HG02678 (cell line): ENCODE measurements at regions not wholly inside any gene's neighbourhood (a gene's known extent, or its start where the extent isn't known, plus 50 kb on each side); places are given as distances from the start of the nearest gene placed in this dataset.
"Not testable (repeated sequence)": the region's sequence is repeated elsewhere in the genome, so short reads cannot be mapped to it uniquely, and the experiment has no call there.

Source experiments
- ATAC-seq: cut with Tn5 transposase; IDR thresholded peaks from one replicate; pipeline ENCODE4 v1.9.1; 2021; ENCODE audit warnings: mild to moderate bottlenecking, moderate library complexity; ENCODE audit not compliant: unreplicated experiment

DNA sequence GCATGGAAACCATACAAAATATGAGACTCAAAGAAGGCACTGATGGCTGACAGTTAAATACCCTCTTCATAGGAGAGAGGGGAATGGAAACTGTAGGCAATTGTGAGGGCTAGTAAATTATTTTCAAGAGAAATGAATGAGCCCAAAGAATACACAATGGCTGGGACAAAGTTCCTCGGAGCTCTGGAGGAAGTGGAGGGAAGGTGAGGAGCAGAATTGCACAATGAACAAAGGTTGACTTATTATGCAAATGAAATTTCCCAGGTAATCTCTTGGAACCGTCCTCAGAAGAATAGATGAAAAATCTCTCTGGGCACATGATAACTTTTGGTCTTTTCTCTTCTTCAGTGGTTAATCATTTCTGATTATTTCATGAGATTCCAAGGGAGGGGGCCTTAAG, 202.6 kb upstream of the VCX start:
- no peak for ATAC-seq

DNA sequence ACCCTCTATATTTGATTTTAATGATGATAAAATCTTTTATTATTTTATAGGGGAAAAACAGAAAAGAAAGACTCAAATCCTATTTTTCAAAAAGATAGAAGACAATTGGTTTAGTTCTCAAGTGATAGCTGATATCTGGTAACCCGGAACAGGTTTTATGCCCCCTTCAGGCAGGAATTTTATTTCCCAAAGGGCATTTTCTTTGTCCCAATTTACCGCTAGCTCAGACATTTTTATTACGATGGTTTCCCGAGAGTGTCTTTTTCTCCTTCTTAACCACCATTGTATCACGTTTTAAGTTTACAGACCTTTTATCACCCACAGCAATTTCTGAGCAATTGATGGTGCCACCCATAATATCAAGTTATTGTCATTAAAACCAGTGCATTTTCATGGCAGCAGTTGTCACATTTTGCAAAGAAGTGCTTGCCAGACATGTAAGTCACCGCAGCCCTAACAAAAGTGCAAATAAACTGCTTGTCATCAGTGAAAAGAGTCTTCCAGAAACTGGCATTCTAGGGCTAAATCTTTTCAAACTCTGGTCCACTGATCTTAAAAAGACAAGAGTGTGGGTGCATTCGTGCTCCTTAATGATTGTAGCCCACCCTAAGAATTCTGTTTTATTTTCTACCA, 204.8 kb upstream of the VCX start:
- ATAC-seq, result no peak

DNA sequence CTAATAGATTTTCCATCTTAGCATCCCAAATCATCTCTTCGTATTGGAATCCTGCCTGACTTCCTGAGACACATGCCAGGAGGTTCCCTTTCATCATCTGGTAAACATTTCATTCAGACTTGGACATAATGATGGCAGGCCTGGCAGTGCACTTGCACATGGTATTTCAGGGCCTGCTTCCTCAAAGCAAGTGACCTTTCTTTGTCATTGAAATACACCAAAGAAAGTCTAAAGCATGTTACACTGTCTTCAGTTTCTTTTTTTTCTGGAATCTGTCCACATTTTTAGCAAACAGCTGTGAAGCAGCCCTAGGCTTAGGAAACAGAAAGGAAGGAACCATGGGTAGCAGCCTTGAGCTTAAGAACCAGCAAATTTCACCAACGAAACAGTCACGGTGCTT, 205.9 kb upstream of the VCX start:
- ATAC-seq, result no peak

DNA sequence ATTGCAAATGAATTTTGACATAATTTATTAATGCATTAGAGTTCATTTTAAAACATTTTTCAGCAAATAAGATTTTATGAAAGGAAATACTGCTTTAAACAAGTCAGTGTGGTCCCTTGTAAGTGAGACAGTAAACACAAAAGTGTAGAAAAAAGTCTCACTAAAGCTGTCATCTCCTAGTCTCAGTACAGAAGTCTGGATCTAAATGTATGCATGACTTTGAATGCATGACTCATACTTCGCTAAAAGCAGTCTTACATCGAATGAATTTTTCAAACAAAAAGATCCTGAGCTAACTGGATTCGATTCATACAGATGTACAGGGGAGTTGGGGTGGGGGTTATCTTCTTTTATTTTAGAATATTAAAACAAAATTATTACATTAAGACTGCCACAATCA, 207.4 kb upstream of the VCX start:
- no peak for ATAC-seq

GRCh38 chrX:7620560-7620959, 222.4 kb upstream of the VCX start:
- no peak for ATAC-seq

DNA sequence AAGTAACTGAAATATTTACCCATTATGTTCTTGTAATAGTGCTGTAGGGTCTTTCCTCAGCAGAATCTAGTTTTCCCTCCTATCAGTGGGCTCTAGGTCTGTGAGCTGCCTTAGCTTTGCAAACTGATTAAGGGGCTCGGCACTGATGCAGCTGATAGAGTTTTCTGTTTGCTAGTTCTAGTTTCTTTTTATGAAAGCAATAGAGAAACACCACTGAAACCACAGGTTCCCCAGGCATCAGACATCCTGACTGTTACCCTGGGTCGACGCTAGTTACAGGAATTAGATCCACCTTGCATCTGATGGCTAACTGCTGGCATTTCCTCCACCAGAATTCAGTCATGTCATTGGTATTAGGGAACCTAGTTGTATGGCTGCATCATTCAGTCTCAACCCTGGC, 225.0 kb upstream of the VCX start:
- no peak for ATAC-seq

GRCh38 chrX:7614616-7615015, 228.4 kb upstream of the VCX start:
- ATAC-seq, result no peak

GRCh38 chrX:7608625-7609024, 234.3 kb upstream of the VCX start:
- ATAC-seq, result not testable (repeated sequence)

- ATAC-seq, result no peak
Measured at GRCh38 chrX:7606039-7606652, 236.8 kb upstream of the VCX start.

GRCh38 chrX:7603387-7603786, 239.6 kb upstream of the VCX start:
- ATAC-seq, result no peak

DNA sequence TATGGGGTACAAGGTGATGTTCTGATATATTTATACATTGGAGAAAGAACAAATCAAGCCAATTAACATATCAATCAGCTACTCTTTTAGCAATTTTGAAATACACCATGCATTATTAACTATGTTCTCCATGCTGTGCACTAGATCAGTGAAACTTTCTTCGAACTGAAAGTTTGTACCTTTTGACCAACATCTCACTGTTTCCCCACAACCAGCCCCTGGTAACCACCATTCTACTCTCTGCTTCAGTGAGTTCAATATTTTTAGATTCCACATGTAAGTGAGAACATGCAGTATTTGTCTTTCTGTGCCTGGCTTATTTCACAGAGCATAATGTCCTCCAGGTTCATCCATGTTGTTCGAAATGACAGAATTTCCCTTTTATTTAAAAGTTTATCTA, 246.1 kb upstream of the VCX start:
- no peak for ATAC-seq

GRCh38 chrX:7593370-7593769, 249.6 kb upstream of the VCX start:
- ATAC-seq, result not testable (repeated sequence)

DNA sequence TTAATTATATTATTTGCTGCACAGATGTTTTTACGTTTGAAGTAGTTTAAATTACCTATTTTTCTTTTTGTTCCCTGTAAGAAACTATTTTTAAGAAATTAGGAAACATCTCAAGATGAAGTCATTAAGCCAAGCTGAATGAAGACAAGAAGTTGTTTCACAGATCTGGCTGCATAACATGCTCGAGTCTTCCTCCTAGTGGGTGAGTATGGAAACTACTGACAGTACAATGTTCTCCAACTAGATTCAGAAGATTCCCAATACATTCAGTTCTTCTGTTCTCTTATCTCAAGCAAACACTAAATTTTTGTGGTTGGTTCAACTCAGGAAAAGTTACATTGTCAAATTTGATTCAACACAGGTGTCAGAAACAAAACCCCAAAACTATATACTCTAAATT, 256.8 kb upstream of the VCX start:
- ATAC-seq, result no peak

DNA sequence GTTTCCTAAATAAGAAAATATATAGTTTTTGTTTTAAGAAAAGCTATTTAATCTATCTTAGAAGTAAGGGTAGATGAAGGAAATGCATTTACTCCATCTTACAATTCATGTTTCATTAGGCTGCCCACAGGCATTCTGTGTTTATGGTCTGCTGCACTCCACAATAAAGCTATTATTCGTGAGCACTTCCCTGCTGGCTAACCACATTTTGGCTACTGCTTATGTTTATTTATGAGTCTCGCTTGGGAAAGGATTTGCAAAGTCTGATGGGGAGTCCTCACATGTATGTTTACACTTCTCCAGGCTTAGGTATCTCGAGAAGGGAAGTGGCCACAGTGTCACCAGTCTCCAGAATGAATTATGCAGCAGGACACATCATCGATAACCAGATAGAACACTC, 260.8 kb upstream of the VCX start:
- ATAC-seq, result no peak

DNA sequence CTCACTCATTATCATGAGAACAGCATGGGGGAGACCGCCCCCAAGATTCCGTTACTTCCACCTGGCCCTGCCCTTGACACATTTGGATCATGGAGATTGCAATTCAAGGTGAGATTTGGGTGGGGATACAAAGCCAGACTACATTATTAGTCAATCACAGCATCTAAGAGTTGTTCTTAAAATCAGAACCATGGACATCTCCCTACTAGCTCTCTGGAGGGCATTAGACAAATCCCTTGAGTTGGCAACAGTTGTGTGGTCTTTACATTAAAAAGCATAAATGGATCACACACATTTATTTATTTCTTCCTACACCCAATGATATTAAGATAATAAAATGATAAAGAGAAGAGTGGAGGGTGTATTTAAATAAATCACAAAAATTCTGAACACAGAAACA, 262.8 kb upstream of the VCX start:
- ATAC-seq, result no peak

GRCh38 chrX:7574325-7574724, 268.6 kb upstream of the VCX start:
- ATAC-seq, result no peak

DNA sequence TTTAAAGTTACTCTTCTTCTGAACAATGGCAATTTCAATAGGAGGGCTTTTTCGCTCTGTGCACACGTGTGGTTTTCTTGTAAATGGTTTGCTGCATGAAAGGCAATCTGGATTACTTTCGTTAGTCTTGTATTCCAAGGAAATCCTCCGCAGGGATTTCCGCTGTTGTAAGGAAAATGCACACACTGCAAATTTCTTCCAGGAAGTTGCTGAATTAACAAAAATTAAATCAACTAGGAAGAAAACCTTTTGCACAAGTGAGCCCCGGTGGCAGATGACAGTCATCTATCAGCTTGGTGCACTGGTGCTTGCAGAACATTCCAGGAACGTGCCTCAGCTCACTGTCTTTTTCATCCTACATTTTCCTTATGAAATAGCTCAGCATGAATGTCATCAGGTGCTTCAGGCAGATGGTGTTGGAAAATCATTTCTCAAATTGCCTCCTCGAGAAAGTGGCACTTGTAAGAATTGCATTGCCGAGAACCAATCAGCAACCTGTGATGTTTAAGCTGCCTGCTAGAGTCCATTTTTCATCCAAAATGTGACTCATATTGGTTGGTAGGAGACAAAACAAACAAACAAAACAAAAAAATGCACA, 272.4 kb upstream of the VCX start:
- ATAC-seq, result no peak

- no peak for ATAC-seq
Measured at GRCh38 chrX:7568597-7568996, 274.4 kb upstream of the VCX start.

DNA sequence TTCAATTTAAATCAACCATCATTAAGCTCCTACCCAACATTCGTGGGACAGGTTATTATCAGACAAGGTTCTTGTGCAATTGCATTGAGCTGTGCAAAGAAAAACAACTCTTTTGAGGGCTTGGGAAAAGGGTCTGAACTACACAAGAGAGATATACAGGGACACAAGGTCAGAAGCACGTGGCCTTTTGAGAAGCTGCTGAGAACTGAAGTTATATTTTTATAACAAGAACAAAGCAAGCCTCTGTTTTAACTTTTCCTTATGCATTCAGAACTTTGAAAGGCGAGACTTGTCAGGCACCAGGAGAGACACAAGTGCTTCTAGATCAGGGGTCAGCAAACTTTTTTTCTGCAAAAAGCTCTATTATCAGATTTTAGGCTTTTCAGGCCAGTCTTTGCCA, 274.8 kb upstream of the VCX start:
- ATAC-seq, result no peak

DNA sequence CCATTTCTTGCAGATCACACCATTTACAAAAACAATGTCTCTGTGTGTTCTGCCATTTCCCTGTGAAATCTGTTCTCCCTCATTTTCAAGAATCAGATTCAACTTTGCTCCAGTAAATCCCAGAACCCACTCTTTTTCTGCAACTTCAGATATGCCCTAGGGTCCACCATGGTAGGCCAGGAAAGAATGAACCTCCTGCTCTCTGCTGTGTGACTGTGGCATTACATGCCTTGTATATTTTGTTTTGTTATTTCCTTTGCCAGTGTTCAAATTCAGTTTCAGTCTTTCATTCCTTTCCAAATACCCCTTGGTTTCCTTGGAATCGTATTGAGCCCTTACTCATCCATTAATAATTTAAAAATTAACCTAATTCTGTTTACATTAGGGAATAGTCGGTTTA, 290.2 kb upstream of the VCX start:
- no peak for ATAC-seq

- no peak for ATAC-seq
Measured at GRCh38 chrX:7546551-7547080, 296.4 kb upstream of the VCX start.

GRCh38 chrX:7545564-7545963, 297.4 kb upstream of the VCX start:
- ATAC-seq, result no peak
